ENCODE measurements at regions not wholly inside any gene's neighbourhood (a gene's known extent, or its start where the extent isn't known, plus 50 kb on each side); places are given as distances from the start of the nearest gene placed in this dataset.
"Not testable (repeated sequence)": the region's sequence is repeated elsewhere in the genome, so short reads cannot be mapped to it uniquely, and the experiment has no call there.

GRCh38 chr3:164306042-164306441 lies 772.3 kb downstream of the SI start:
- intact Hi-C loops (cut with DNase I): no loop called here
- Histone ChIP-seq H3K9me3 (no peaks in the 10 kb centered on the region), H3K4me1 (no peaks in the 10 kb centered on the region), H3K36me3 (replicated peaks in 1 of 2; ENCODE audit: insufficient read depth in 1 of 2, low read depth in 2 of 2) (no peaks in the 10 kb centered on the region), H3K27me3 (no peaks in the 10 kb centered on the region), H3K27ac (no peak overlapping the region), H3K4me3 (no peak overlapping the region)
- no peak for ATAC-seq
- no peak for TF ChIP-seq POLR2A (IDR thresholded peaks at IDR 0.05)
- TF ChIP-seq, protein P1, sequence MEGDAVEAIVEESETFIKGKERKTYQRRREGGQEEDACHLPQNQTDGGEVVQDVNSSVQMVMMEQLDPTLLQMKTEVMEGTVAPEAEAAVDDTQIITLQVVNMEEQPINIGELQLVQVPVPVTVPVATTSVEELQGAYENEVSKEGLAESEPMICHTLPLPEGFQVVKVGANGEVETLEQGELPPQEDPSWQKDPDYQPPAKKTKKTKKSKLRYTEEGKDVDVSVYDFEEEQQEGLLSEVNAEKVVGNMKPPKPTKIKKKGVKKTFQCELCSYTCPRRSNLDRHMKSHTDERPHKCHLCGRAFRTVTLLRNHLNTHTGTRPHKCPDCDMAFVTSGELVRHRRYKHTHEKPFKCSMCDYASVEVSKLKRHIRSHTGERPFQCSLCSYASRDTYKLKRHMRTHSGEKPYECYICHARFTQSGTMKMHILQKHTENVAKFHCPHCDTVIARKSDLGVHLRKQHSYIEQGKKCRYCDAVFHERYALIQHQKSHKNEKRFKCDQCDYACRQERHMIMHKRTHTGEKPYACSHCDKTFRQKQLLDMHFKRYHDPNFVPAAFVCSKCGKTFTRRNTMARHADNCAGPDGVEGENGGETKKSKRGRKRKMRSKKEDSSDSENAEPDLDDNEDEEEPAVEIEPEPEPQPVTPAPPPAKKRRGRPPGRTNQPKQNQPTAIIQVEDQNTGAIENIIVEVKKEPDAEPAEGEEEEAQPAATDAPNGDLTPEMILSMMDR (IDR thresholded peaks at IDR 0.05): no peak
- DNase-seq: no peak

DNA sequence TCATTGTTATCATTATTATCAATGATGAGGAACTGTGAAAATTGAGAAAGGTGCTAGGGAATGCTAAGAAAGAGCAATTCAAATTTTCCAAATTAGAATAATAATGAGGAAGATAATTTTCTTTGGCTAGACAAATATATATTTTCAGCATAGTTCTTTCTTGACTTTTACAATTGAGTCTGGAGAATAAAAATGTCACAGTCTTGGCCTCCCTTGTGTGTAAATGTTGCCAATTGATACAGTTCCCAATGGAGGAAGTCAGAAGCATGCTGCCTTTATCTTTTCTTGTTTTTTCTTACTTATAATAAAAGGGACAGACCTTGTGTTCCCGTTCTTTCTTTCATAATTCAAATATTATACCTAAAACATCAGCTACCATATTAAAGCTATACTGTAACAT lies 774.4 kb downstream of the SI start:
- TF ChIP-seq, protein P1 (IDR thresholded peaks at IDR 0.05): no peak
- no peak for TF ChIP-seq POLR2A (IDR thresholded peaks at IDR 0.05)
- no peaks in the 10 kb centered on the region for H3K9me3 ChIP-seq
- ATAC-seq (no peak), DNase-seq (no peak)
- no peaks in the 10 kb centered on the region for H3K4me1 ChIP-seq
- H3K36me3 ChIP-seq (replicated peaks in 1 of 2; ENCODE audit: insufficient read depth in 1 of 2, low read depth in 2 of 2): no peaks in the 10 kb centered on the region
- H3K27ac ChIP-seq: no peak overlapping the region
- H3K4me3 ChIP-seq: no peak overlapping the region
- intact Hi-C loops (cut with DNase I): no loop called here
- H3K27me3 ChIP-seq: no peaks in the 10 kb centered on the region
- 34 to 37% methylated on average over 1 of the region's 1 CpG for WGBS, 2 donors

DNA sequence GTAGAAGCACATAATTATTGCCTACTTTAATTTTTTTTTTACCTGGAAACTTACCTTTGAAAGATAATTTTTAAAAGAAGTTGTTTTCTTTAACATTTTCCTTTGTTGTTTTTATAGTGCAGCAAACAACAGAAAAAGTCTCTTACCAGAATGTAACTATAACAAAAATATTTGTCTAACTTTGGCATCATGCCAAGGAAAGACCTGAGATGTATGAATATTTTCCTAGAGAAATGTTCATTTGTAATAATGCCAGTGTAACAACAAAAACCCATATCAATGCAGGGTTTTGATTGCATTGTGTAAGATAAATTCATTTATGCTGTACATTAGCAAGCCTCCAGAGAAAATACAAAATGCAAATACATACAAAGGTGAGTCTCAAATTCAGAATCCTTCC lies 775.7 kb downstream of the SI start:
- Histone ChIP-seq H3K4me1 (no peaks in the 10 kb centered on the region), H3K9me3 (peaks cover 0 to under 1% (median 0%) of the 10 kb centered on the region in 3 donors), H3K4me3 (no peak overlapping the region), H3K36me3 (replicated peaks in 1 of 2; ENCODE audit: insufficient read depth in 1 of 2, low read depth in 2 of 2) (no peaks in the 10 kb centered on the region), H3K27me3 (no peaks in the 10 kb centered on the region), H3K27ac (no peak overlapping the region)
- ATAC-seq (no peak), DNase-seq (no peak)
- TF ChIP-seq POLR2A (IDR thresholded peaks at IDR 0.05): no peak
- TF ChIP-seq, protein P1 (IDR thresholded peaks at IDR 0.05): no peak
- intact Hi-C loops (cut with DNase I): no loop called here

GRCh38 chr3:164291486-164291885 lies 786.8 kb downstream of the SI start:
- DNase-seq; intact Hi-C loops (cut with DNase I): not testable (repeated sequence)
- 93% methylated on average over 23 of the region's 23 CpGs for WGBS, 2 donors

DNA sequence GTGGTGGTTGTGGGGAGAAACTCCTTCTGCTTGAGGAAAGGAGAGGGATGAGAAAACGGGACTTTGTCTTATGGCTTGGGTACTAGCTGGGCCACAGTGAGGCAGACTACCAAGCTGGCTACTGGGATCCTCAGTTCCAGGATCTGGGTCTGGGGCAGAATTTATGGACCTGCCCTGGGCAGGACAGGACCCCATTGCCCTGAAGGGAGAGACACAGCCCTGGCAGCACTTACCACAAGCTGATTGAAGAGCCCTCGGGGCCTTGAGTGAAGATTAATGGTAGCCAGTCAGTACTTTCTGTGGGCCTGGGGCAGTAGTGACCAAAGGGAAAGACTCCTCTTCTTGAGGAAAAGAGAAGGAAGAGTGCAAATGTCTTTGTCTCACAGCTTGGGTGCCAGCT lies 799.7 kb downstream of the SI start:
- Histone ChIP-seq H3K4me3 (no peak overlapping the region), H3K27me3 (no peaks in the 10 kb centered on the region), H3K27ac (no peak overlapping the region), H3K4me1 (no peaks in the 10 kb centered on the region), H3K9me3 (peaks cover 0 to 8% (median 0%) of the 10 kb centered on the region in 3 donors), H3K36me3 (replicated peaks in 1 of 2; ENCODE audit: insufficient read depth in 1 of 2, low read depth in 2 of 2) (no peaks in the 10 kb centered on the region)
- no peak for DNase-seq
- TF ChIP-seq, protein P1 (IDR thresholded peaks at IDR 0.05): no peak
- TF ChIP-seq POLR2A (IDR thresholded peaks at IDR 0.05): no peak
- WGBS, 2 donors: 64 to 72% methylated on average over 2 of the region's 2 CpGs
- no peak for ATAC-seq
- intact Hi-C loops (cut with DNase I): no loop called here

More at GRCh38 chr3:164291486-164291885, 786.8 kb downstream of the SI start:
- not testable (repeated sequence) for H3K27me3 ChIP-seq; H3K36me3 ChIP-seq (replicated peaks in 1 of 2; ENCODE audit: insufficient read depth in 1 of 2, low read depth in 2 of 2); H3K4me3 ChIP-seq; H3K4me1 ChIP-seq; H3K27ac ChIP-seq; H3K9me3 ChIP-seq; ATAC-seq
